Activated naive CD8-positive, alpha-beta T cell (primary cell): ENCODE measurements at regions not wholly inside any gene's neighbourhood (a gene's known extent, or its start where the extent isn't known, plus 50 kb on each side); places are given as distances from the start of the nearest gene placed in this dataset.

ENCODE experiments used
- H3K27ac Mint-ChIP-seq: one replicate; pipeline ENCODE4 v1.8.0; 2021; ENCODE audit warnings: mixed read lengths
- H3K27me3 Mint-ChIP-seq: one replicate; pipeline ENCODE4 v1.8.0; 2021; ENCODE audit warnings: mixed read lengths
- H3K36me3 Mint-ChIP-seq: one replicate; pipeline ENCODE4 v1.8.0; 2021; ENCODE audit warnings: mixed read lengths
- H3K4me1 Mint-ChIP-seq: one replicate; pipeline ENCODE4 v1.8.0; 2021; ENCODE audit warnings: low read depth, mixed read lengths
- H3K4me3 Mint-ChIP-seq: one replicate; pipeline ENCODE4 v1.8.0; 2021; ENCODE audit warnings: mild to moderate bottlenecking, mixed read lengths
- H3K9me3 Mint-ChIP-seq: one replicate; pipeline ENCODE4 v1.8.0; 2021; ENCODE audit warnings: low read depth, mixed read lengths

DNA sequence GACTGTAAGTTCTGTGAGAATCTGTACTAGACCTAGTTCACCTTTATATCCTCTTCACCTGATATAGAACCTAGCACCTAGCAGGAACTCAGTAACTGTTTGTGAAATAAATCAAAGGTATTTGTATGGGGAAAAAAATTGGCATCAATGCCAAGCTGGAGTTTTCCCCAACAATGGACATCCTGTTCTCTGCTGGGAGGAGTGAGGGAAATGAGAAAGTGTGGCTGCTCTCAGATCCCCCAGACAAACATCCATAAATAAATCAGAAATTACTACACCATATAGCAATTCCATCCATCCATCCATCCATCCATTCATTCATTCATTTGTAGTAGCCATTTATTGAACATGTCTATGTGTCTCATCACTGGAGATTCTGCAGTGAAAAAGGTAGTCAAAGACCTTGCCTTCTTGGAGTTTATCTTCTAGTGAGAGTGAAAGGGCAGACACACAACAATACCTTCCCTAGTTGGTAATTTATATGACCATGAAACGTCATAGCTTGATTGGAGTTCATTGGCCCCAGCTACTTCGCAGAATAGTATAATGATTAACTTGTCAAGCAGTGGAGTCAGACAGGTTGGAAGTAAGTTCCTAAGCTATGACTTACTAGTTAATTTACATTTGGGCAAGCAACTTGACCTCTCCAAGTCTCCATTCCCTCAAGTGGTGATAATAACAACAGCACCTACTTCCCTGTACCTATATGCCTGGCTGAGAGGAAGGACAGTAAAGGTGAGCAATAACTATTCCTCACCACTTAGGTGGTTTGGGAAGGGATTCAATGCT lies 98.7 kb upstream of the KIT start:
- Mint-ChIP-seq H3K27ac (no peak overlapping the region), H3K9me3 (no peaks in the 10 kb centered on the region), H3K4me1 (no peaks in the 10 kb centered on the region), H3K27me3 (peaks cover 6% of the 10 kb centered on the region), H3K4me3 (no peak overlapping the region), H3K36me3 (no peaks in the 10 kb centered on the region)

DNA sequence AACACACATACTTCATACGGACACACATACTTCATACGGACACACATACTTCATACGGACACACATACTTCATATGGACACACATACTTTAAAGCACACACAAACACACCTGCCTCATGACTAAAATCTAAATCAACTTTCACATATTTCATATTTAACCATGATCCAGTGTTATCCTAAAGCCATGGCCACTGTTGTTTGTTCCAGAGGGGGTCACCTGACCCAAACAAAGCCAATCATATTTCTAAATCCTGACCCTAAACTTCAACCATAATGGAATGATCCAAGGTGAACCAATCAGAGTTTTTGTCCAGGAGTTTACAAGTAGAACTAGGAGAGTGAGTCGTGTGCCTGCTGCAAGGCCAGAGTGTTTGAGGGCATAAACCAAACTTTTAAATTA lies 97.2 kb upstream of the KIT start:
- no peaks in the 10 kb centered on the region for H3K9me3 Mint-ChIP-seq
- H3K36me3 Mint-ChIP-seq, result no peaks in the 10 kb centered on the region
- H3K4me3 Mint-ChIP-seq, result no peak overlapping the region
- H3K27ac Mint-ChIP-seq, result no peak overlapping the region
- peaks cover 6% of the 10 kb centered on the region for H3K27me3 Mint-ChIP-seq
- H3K4me1 Mint-ChIP-seq, result no peaks in the 10 kb centered on the region

DNA sequence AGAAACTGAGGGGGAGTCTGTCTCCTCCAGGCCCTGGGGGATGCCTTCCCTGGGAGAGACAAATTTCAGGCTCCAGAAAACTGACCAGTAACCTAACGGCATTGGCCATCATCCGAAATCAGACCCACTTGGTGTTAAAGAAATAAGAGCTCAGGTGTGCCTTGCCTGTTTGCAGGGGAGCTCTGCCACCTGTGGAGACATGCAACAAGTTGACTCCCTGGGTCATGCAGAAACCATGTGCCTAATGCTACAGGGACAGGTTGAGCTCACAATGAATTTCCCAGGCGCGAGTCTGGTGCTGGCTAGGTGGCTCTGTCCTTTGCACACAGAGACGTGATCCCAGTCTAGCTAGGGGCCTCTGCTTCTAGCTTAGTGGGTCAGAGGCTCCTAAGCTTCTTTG lies 95.8 kb upstream of the KIT start:
- H3K9me3 Mint-ChIP-seq, result no peaks in the 10 kb centered on the region
- peaks cover 5% of the 10 kb centered on the region for H3K4me1 Mint-ChIP-seq
- peaks cover 6% of the 10 kb centered on the region for H3K27me3 Mint-ChIP-seq
- no peak overlapping the region for H3K4me3 Mint-ChIP-seq
- no peak overlapping the region for H3K27ac Mint-ChIP-seq
- H3K36me3 Mint-ChIP-seq, result no peaks in the 10 kb centered on the region

DNA sequence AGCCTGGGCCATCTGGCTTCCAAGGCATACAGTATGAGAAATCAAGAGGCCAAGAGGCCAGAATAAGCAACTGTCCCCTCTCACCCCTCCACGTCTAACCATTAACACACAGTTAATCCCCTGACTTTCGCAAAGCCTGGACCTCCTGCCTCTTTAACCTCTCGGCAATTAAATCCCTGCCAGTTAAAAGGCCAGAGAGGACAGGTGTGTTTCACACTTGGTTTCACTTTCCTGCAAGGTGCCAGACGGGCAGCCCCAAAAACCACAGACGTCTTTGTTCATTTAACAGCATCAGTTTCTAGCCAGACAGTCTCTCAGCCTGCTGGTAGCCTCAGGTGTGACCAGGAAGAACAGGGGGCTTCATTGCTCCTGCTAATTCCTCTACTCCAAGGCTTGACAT lies 91.1 kb upstream of the KIT start:
- H3K4me1 Mint-ChIP-seq, result peaks cover 5% of the 10 kb centered on the region
- no peak overlapping the region for H3K4me3 Mint-ChIP-seq
- H3K9me3 Mint-ChIP-seq, result no peaks in the 10 kb centered on the region
- H3K36me3 Mint-ChIP-seq, result no peaks in the 10 kb centered on the region
- H3K27me3 Mint-ChIP-seq, result no peaks in the 10 kb centered on the region
- H3K27ac Mint-ChIP-seq, result no peak overlapping the region

DNA sequence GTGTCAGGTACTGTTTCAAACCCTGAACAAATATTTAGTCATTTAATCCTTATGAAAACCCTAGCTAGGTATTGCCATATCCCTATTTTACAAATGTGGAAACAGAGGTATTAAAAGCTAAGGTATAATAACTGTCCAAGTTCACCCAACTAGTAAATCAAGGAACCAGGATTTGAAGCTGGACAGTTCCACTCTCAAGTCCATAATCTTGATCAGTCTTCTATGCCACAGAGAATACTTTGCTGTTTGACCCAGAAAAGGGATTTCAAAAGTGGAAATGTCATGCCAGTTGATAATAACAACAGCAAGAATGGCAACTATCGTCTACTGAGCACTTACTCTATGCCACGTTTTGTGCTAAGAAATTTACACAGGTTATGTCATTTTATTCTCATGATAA lies 90.4 kb upstream of the KIT start:
- Mint-ChIP-seq H3K36me3 (no peaks in the 10 kb centered on the region), H3K9me3 (no peaks in the 10 kb centered on the region), H3K4me3 (no peak overlapping the region), H3K27me3 (no peaks in the 10 kb centered on the region), H3K27ac (no peak overlapping the region), H3K4me1 (peaks cover 5% of the 10 kb centered on the region)

DNA sequence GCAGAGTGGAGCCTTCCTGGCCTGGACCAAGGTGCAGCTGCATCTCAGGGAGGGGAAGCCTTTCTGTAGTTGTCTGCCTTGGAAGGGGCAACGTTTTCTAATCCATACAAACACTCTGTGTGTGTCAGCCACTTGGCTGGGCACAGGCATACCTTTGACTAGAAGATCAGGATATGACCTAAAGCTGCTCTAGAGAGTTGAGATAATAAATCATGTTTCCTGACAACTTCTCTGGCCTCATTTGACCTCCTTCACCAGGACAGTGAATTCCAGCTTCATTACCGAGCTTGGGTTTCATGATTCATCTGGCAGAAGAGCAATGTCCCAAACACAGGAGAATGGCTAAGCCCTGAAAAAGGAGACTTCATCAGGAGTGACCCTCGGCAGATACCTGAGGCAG lies 89.6 kb upstream of the KIT start:
- Mint-ChIP-seq H3K27me3 (no peaks in the 10 kb centered on the region), H3K27ac (no peak overlapping the region), H3K9me3 (no peaks in the 10 kb centered on the region), H3K4me1 (peaks cover 5% of the 10 kb centered on the region), H3K4me3 (no peak overlapping the region), H3K36me3 (no peaks in the 10 kb centered on the region)

DNA sequence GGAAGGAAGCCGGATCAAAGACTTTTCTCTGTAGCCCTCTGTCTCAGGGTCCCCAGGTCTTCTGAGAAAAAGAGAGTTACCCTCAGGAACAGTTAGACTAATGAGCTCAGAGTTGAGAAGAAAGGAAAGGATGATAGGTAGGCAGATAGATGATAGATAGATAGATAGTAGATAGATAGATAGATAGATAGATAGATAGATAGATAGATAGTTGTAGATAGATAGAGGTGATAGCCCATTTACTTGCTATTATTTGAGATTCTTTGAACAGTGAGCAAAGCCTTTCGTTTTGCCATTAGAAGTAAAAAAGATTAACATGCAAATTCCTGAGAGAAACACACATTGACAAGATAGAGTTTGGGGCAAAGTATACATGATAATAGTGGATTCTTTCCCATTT lies 86.9 kb upstream of the KIT start:
- Mint-ChIP-seq H3K4me1 (peaks cover 5% of the 10 kb centered on the region), H3K27ac (no peak overlapping the region), H3K9me3 (no peaks in the 10 kb centered on the region), H3K4me3 (no peak overlapping the region), H3K36me3 (no peaks in the 10 kb centered on the region), H3K27me3 (no peaks in the 10 kb centered on the region)

DNA sequence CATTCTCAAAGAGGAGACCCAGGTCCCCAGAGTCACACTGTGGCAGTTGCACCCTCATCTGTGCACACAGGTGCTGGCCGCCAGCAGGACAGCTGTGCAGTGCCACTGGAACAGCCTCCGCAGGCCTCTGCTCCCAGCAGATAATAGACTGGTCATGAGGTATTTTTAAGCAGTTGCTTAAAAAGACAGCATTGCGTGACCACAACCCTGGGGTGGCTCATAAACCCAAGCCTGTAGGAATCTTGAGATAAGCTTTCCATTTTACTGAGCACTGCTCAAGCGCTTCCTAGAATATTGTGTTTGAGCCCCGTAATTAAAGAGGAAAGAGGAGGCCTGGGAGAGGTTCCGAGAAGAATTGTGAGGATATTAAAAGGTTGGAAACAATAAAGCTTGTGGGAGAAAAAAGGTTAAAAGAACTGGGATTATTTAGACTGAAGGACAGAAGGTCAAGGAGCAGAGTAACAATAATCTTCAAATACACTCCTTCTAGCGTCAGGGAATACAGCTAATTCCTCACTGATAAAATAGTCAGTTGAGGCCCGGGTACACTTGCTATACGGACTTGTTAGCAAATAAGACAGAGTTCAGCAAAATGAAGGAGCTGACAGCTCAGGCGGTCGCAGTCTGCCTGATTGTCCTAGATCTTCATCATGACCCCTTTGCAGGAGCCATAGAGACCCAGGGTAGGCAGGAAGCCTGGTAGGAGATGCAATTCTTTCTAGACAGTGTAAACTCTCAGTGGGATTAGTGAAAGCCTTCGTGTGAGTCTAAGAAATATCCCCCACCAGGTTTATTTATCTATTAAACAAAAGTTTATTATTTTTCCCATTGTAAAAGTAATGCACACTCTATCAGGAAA lies 86.2 kb upstream of the KIT start:
- Mint-ChIP-seq H3K9me3 (no peaks in the 10 kb centered on the region), H3K4me3 (no peak overlapping the region), H3K27me3 (no peaks in the 10 kb centered on the region), H3K4me1 (peaks cover 3% of the 10 kb centered on the region), H3K27ac (no peak overlapping the region), H3K36me3 (no peaks in the 10 kb centered on the region)

DNA sequence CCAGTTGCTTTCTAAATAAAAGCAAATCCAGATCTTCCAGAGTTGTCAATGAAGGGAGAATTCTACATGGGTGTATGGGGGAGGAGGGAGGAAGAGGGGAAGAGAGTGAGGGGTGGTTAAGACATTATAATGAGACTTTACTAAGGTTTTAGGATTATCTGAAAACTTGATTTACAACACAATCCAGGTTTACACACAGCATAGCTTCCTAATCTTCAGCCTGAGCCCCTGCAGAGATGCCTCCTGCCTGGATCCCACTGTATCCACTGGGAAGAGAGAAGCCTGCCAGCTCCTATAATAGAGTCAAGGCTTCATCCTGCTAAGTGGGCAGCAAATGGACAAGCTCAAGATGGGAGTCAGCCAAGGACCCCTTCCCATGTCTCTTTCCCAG lies 85.6 kb upstream of the KIT start:
- no peaks in the 10 kb centered on the region for H3K27me3 Mint-ChIP-seq
- H3K27ac Mint-ChIP-seq, result no peak overlapping the region
- no peaks in the 10 kb centered on the region for H3K9me3 Mint-ChIP-seq
- H3K4me1 Mint-ChIP-seq, result no peaks in the 10 kb centered on the region
- H3K36me3 Mint-ChIP-seq, result no peaks in the 10 kb centered on the region
- no peak overlapping the region for H3K4me3 Mint-ChIP-seq

DNA sequence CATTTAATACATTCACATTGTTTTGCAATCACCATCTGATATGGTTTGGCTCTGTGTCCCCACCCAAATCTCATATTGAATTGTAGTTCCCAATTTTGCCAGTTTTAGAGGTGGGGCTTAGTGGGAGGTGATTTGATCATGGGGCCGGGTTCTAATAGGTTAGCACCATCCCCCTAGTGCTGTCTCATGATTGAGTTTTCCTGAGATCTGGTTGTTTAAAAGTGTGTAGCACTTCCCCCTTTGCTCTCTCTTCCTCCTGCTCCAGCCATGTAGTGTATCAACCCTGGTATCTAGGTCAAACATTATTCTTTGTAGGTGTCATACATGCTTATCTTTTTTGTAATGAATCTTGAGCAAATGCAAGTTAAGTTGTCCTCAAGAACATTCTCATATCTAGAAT lies 83.3 kb upstream of the KIT start:
- Mint-ChIP-seq H3K4me3 (no peak overlapping the region), H3K9me3 (no peaks in the 10 kb centered on the region), H3K36me3 (no peaks in the 10 kb centered on the region), H3K27ac (no peak overlapping the region), H3K27me3 (peaks cover 2% of the 10 kb centered on the region), H3K4me1 (no peaks in the 10 kb centered on the region)

DNA sequence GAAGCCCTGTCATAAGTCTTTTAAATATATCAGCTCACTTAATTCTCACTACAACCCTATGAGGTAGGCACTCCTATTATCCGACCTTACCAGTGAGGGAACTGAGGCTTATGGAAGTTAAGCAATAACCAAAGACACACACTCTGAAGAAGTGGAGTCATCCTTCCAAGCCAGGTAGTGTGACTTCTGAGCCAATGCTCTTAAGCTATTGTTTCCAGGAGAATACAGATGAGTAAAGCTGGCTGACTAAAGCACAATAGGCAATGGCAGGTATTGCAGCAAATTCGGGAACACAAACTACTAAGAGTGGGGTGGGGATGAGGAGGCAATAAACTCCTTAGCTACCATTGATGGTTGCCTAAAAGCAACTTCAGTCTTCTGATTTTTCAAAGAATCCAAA lies 81.8 kb upstream of the KIT start:
- H3K9me3 Mint-ChIP-seq, result no peaks in the 10 kb centered on the region
- peaks cover 2% of the 10 kb centered on the region for H3K27me3 Mint-ChIP-seq
- H3K36me3 Mint-ChIP-seq, result no peaks in the 10 kb centered on the region
- H3K4me3 Mint-ChIP-seq, result no peak overlapping the region
- H3K4me1 Mint-ChIP-seq, result no peaks in the 10 kb centered on the region
- H3K27ac Mint-ChIP-seq, result no peak overlapping the region

DNA sequence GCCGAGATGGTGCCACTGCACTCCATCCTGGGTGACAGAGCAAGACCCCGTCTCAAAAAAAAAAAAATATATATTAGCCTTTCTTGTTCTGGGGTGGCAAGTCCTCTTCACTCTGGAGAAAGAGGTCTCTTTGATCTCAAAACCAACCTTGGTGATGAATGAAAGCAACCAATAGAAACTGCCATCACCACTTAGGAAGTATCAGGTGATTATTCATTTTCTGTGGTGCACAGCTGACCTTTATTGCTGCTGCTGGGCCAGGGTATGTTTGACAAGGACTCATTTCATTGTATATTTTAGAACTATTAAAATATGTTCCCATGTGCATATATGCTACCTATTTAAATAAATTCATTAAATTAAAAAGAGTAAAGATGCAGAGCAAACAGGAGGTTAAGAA lies 76.0 kb upstream of the KIT start:
- no peak overlapping the region for H3K4me3 Mint-ChIP-seq
- H3K4me1 Mint-ChIP-seq, result no peaks in the 10 kb centered on the region
- H3K27me3 Mint-ChIP-seq, result peaks cover 8% of the 10 kb centered on the region
- no peaks in the 10 kb centered on the region for H3K36me3 Mint-ChIP-seq
- no peak overlapping the region for H3K27ac Mint-ChIP-seq
- H3K9me3 Mint-ChIP-seq, result no peaks in the 10 kb centered on the region

DNA sequence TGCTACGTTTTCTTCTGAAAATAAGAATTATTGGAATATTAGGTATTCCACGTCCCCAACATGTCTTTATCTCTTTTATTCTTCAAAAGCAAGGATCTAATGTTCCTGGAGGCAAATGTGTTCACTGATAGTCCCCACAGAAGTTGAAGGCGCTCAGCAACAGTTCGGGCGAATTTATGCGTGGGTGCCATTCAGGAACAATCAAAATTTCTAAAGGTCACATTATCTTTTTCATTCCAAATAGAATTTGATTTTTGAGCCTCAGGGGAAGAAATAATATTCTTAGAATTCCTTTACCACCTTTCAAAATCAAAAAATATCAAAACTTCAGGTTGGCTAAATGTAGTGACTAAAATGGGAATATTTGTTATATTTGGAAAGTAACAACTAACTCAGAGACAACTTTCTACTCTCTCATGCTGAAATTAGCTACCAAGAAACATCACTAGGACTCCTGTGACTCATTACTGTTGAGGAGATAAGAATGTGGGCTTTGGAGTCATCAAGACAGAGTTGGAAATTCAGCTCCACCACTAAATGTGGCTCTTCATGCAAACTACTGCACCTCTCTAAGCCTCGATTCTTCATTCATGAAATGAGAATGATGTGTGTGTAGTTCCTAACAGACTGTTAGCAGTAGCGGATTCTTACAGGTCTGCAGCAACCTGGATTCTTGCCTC lies 72.3 kb upstream of the KIT start:
- Mint-ChIP-seq H3K27me3 (peaks cover 6% of the 10 kb centered on the region), H3K36me3 (no peaks in the 10 kb centered on the region), H3K4me1 (no peaks in the 10 kb centered on the region), H3K27ac (no peak overlapping the region), H3K4me3 (no peak overlapping the region), H3K9me3 (no peaks in the 10 kb centered on the region)

DNA sequence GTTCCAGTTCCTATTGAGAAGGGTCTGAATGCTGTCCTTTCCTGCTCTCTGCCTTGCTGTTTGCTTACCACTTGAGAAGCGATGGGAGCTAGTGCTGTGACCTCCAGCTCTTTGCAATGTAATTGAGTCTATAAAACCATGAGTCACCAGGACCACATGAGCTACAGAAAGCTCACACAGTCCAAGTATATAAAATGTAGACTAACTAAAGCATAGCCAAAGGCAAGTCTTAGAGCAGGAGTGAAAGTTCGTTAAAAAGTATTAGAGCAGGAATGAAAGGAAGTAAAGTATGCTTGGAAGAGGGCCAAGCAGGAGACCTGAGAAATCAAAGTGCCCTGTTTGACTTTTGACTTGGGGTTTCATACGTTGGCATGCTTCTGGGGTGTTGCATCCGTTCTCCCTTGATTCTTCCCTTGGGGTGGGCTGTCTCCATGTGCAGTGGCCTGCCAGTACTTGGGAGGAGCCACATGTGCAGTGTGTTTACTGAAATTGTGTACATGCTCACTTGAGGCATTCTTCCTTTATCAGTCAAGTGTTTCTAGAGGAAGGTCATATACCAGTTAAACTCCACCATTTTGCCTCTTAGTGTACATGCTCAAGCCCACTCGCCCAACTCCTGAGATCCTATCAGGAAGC lies 71.3 kb upstream of the KIT start:
- Mint-ChIP-seq H3K9me3 (no peaks in the 10 kb centered on the region), H3K27ac (no peak overlapping the region), H3K36me3 (no peaks in the 10 kb centered on the region), H3K4me1 (no peaks in the 10 kb centered on the region), H3K4me3 (no peak overlapping the region), H3K27me3 (peaks cover 6% of the 10 kb centered on the region)
